ENCODE measurements at regions not wholly inside any gene's neighbourhood (a gene's known extent, or its start where the extent isn't known, plus 50 kb on each side); places are given as distances from the start of the nearest gene placed in this dataset.

DNA sequence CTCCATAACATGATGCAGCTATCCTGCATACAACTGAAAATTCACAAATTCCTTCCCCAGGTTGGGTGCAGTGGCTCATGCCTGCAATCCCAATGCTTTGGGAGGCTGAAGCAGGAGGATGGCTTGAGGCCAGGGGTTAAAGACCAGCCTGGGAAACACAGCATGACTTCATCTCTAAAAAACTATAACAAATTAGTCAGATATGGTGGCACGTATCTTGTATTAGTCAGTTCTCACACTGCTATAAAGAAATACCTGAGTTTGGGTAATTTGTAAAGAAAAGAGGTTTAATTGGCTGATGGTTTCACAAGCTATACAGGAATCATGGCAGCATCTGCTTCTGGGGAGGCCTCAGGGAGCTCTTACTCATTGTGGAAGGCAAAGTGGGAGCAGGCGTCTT lies 56.4 kb upstream of the DAPK1 start:
- TF ChIP-seq, protein P1, sequence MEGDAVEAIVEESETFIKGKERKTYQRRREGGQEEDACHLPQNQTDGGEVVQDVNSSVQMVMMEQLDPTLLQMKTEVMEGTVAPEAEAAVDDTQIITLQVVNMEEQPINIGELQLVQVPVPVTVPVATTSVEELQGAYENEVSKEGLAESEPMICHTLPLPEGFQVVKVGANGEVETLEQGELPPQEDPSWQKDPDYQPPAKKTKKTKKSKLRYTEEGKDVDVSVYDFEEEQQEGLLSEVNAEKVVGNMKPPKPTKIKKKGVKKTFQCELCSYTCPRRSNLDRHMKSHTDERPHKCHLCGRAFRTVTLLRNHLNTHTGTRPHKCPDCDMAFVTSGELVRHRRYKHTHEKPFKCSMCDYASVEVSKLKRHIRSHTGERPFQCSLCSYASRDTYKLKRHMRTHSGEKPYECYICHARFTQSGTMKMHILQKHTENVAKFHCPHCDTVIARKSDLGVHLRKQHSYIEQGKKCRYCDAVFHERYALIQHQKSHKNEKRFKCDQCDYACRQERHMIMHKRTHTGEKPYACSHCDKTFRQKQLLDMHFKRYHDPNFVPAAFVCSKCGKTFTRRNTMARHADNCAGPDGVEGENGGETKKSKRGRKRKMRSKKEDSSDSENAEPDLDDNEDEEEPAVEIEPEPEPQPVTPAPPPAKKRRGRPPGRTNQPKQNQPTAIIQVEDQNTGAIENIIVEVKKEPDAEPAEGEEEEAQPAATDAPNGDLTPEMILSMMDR (IDR thresholded peaks at IDR 0.05), result no peak
- TF ChIP-seq POLR2A (IDR thresholded peaks at IDR 0.05), result no peak
- no peak for TF ChIP-seq POLR2AphosphoS5 (IDR thresholded peaks at IDR 0.05; ENCODE audit: insufficient read depth in 1 of 2, low read depth in 1 of 2)

All from vagina (tissue), 2 donors.